SK-N-SH (cell line): ENCODE measurements at regions not wholly inside any gene's neighbourhood (a gene's known extent, or its start where the extent isn't known, plus 50 kb on each side); places are given as distances from the start of the nearest gene placed in this dataset.

ENCODE experiments used
- CTCF ChIP-seq: fragments of 200-600 bp; sonication (generic); IDR thresholded peaks from 2 replicates; pipeline ENCODE4 v1.6.1; 2017; ENCODE audit warnings: antibody characterized with exemption, mild to moderate bottlenecking, moderate library complexity
- USF1 ChIP-seq: IDR thresholded peaks from 2 replicates; pipeline ENCODE4 v1.4.0; 2012; ENCODE audit warnings: low read depth, borderline replicate concordance
- ZBTB33 ChIP-seq: IDR thresholded peaks from 2 replicates; pipeline ENCODE4 v1.4.0; 2012; ENCODE audit warnings: low read depth, borderline replicate concordance

- TF ChIP-seq USF1, result no peak
- no peak for TF ChIP-seq CTCF
- TF ChIP-seq ZBTB33, result no peak
Measured at GRCh38 chr7:156073366-156074052, 261.2 kb upstream of the SHH start.
